ENCODE measurements at regions not wholly inside any gene's neighbourhood (a gene's known extent, or its start where the extent isn't known, plus 50 kb on each side); places are given as distances from the start of the nearest gene placed in this dataset.

DNA sequence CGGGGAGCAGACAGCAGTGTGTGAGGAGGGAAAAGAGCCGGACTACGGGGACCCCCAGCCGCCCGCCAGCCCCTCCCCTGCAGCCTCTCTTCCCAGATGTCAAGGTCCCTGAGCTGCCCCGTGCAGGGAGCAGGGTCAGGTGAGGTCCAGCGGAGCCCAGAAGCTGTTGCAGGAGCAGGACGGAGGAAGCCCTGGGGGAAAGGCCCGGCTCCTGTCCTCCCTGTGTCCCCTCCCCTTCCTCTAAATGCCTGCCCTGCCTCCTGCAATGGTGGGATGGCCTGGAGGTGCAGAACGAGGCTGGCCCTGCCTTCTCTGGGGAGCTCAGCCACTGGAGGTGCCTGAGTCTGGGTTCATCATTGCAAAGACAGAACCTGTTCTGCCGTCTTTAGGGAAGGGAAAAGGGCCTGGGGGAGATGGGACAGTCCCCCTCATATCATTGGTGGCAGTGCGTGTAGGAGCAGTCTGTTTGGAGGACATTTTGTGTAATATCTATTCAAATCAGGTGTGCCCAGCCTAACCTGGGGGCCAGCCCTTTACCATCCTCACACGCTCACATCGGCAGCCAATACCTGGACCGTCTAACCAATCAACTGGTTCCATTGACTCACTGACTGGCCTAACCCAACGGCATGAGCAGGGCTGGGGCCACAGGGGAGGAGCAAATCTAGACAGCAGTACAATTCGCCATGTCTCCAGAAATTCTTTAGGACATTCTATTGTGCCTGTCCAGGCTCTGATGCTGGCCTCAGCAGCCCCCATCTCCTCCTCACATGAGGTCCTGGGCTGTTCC, 364.1 kb upstream of the SFSWAP start:
- TF ChIP-seq FOXP2 (optimal IDR thresholded peaks at IDR 0.05; ENCODE audit: borderline replicate concordance, extremely low read depth, extremely low read length, insufficient read depth) (no peak), TAF1 (IDR thresholded peaks at IDR 0.05; ENCODE audit: borderline replicate concordance, insufficient read depth, low read length) (no peak), SIN3A (IDR thresholded peaks at IDR 0.05; ENCODE audit: borderline replicate concordance, insufficient read depth, low read length) (no peak), POLR2AphosphoS5 (IDR thresholded peaks at IDR 0.05; ENCODE audit: low read depth, low read length) (no peak)
- TF ChIP-seq, protein P1, sequence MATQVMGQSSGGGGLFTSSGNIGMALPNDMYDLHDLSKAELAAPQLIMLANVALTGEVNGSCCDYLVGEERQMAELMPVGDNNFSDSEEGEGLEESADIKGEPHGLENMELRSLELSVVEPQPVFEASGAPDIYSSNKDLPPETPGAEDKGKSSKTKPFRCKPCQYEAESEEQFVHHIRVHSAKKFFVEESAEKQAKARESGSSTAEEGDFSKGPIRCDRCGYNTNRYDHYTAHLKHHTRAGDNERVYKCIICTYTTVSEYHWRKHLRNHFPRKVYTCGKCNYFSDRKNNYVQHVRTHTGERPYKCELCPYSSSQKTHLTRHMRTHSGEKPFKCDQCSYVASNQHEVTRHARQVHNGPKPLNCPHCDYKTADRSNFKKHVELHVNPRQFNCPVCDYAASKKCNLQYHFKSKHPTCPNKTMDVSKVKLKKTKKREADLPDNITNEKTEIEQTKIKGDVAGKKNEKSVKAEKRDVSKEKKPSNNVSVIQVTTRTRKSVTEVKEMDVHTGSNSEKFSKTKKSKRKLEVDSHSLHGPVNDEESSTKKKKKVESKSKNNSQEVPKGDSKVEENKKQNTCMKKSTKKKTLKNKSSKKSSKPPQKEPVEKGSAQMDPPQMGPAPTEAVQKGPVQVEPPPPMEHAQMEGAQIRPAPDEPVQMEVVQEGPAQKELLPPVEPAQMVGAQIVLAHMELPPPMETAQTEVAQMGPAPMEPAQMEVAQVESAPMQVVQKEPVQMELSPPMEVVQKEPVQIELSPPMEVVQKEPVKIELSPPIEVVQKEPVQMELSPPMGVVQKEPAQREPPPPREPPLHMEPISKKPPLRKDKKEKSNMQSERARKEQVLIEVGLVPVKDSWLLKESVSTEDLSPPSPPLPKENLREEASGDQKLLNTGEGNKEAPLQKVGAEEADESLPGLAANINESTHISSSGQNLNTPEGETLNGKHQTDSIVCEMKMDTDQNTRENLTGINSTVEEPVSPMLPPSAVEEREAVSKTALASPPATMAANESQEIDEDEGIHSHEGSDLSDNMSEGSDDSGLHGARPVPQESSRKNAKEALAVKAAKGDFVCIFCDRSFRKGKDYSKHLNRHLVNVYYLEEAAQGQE (IDR thresholded peaks at IDR 0.05; ENCODE audit: insufficient read depth in 1 of 2, low read depth in 2 of 2, low read length in 2 of 2): no peak

GRCh38 chr12:131347345-131347714, 363.6 kb upstream of the SFSWAP start:
- TF ChIP-seq FOXP2 (optimal IDR thresholded peaks at IDR 0.05; ENCODE audit: borderline replicate concordance, extremely low read depth, extremely low read length, insufficient read depth) (no peak), SIN3A (IDR thresholded peaks at IDR 0.05; ENCODE audit: borderline replicate concordance, insufficient read depth, low read length) (no peak), TAF1 (IDR thresholded peaks at IDR 0.05; ENCODE audit: borderline replicate concordance, insufficient read depth, low read length) (no peak), POLR2AphosphoS5 (IDR thresholded peaks at IDR 0.05; ENCODE audit: low read depth, low read length) (no peak)
- TF ChIP-seq, protein P1 (IDR thresholded peaks at IDR 0.05; ENCODE audit: insufficient read depth in 1 of 2, low read depth in 2 of 2, low read length in 2 of 2): no peak

DNA sequence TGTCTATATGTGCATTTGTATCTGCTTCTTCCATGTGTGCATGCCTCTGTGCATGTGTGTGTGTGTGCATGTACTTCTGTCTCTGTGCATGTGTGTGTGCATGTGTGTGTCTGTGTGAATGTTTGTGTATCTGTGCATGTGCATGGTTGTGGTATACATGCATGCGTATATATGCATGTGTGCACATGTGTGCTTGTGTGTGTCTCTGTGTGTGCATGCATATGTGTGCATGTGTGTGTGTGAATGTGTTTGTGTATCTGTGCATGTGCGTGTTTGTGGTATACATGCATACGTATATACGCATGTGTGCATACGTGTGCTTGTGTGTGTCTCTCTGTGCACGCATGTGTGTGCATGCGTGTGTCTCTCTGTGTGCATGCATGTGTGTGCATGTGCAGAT, 363.2 kb upstream of the SFSWAP start:
- no peak for TF ChIP-seq SIN3A (IDR thresholded peaks at IDR 0.05; ENCODE audit: borderline replicate concordance, insufficient read depth, low read length)
- TF ChIP-seq TAF1 (IDR thresholded peaks at IDR 0.05; ENCODE audit: borderline replicate concordance, insufficient read depth, low read length): no peak

DNA sequence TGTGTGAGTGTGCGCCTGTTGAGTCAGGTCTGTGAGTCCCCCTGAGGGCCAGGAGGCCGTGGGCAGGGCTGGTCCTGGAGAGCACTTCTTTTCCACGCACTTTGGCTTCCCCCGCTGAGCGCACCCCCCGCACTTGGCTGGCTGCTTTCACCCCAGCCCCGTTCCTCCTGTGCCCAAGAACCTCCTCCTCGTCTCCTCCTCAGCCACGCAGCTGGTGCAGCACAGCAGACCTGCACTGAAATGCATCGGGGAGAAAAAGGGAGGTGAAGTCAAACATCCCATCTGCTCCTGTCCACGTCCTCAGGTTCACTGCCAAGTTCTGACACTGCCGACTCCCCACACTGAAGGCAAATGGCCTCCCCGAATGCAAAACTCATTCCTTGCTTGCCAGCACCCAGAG, 362.7 kb upstream of the SFSWAP start:
- TF ChIP-seq POLR2AphosphoS5 (IDR thresholded peaks at IDR 0.05; ENCODE audit: low read depth, low read length): no peak
- TF ChIP-seq, protein P1 (IDR thresholded peaks at IDR 0.05; ENCODE audit: insufficient read depth in 1 of 2, low read depth in 2 of 2, low read length in 2 of 2): no peak
- no peak for TF ChIP-seq SIN3A (IDR thresholded peaks at IDR 0.05; ENCODE audit: borderline replicate concordance, insufficient read depth, low read length)
- TF ChIP-seq FOXP2 (optimal IDR thresholded peaks at IDR 0.05; ENCODE audit: borderline replicate concordance, extremely low read depth, extremely low read length, insufficient read depth): no peak
- TF ChIP-seq TAF1 (IDR thresholded peaks at IDR 0.05; ENCODE audit: borderline replicate concordance, insufficient read depth, low read length): no peak

- TF ChIP-seq TAF1 (IDR thresholded peaks at IDR 0.05; ENCODE audit: borderline replicate concordance, insufficient read depth, low read length) (no peak), SIN3A (IDR thresholded peaks at IDR 0.05; ENCODE audit: borderline replicate concordance, insufficient read depth, low read length) (no peak), POLR2AphosphoS5 (IDR thresholded peaks at IDR 0.05; ENCODE audit: low read depth, low read length) (no peak), FOXP2 (optimal IDR thresholded peaks at IDR 0.05; ENCODE audit: borderline replicate concordance, extremely low read depth, extremely low read length, insufficient read depth) (no peak)
- TF ChIP-seq, protein P1 (IDR thresholded peaks at IDR 0.05; ENCODE audit: insufficient read depth in 1 of 2, low read depth in 2 of 2, low read length in 2 of 2): no peak
Observed at GRCh38 chr12:131348646-131349045, 362.2 kb upstream of the SFSWAP start.

All from PFSK-1 (cell line).